HEK293 (cell line): ENCODE measurements at regions not wholly inside any gene's neighbourhood (a gene's known extent, or its start where the extent isn't known, plus 50 kb on each side); places are given as distances from the start of the nearest gene placed in this dataset.

Experiments used
- CTCF ChIA-PET: fragments of 350-600 bp; formaldehyde crosslinking; extraction: SDS; loops from one replicate; lab custom pipeline; 2021; ENCODE audit warnings: antibody characterized with exemption; lab: Yijun Ruan, JAX
- POLR2A ChIA-PET: fragments of 300-600 bp; formaldehyde crosslinking; extraction: SDS; loops from one replicate; lab custom pipeline; 2020; ENCODE audit warnings: antibody characterized with exemption, inconsistent platforms; lab: Yijun Ruan, JAX
- H3K27ac ChIP-seq: fragments of 200-500 bp; sonication (Bioruptor generic); 2 replicates; pipeline ENCODE4 v1.5.1; 2014; ENCODE audit warnings: low read depth, low read length, control low read depth, inconsistent platforms; ENCODE audit errors: extremely low read depth
- H3K36me3 ChIP-seq, 2 experiments: fragments of 200-500 bp in 1 of 2; sonication (Bioruptor generic) in 1 of 2; 1 replicate in 1 of 2; 2 replicates in 1 of 2; pipeline ENCODE4 v1.5.1; 2014 to 2017; ENCODE audit warnings: inconsistent platforms in 2 of 2, low read length in 2 of 2; ENCODE audit not compliant: control insufficient read depth in 2 of 2, insufficient read depth in 1 of 2
- H3K4me1 ChIP-seq: fragments of 200-500 bp; sonication (Bioruptor generic); 2 replicates; pipeline ENCODE4 v1.5.1; 2014; ENCODE audit warnings: mild to moderate bottlenecking, low read length, inconsistent platforms; ENCODE audit not compliant: control insufficient read depth, insufficient read depth
- H3K4me3 ChIP-seq: 2 replicates; pipeline ENCODE4 v1.5.1; 2011; ENCODE audit warnings: low read depth, mild to moderate bottlenecking, control low read depth, low read length, moderate library complexity
- H3K9me3 ChIP-seq: fragments of 200-500 bp; sonication (Bioruptor generic); 2 replicates; pipeline ENCODE4 v1.5.1; 2014; ENCODE audit warnings: low read depth, low read length, inconsistent platforms; ENCODE audit not compliant: control insufficient read depth, insufficient read depth
- CTCF ChIP-seq: fragments of 450-650 bp; formaldehyde crosslinking; IDR thresholded peaks from 2 replicates; pipeline ENCODE4 v1.5.1; 2016; ENCODE audit warnings: missing biosample characterization, missing genetic modification characterization
- PRDM6 ChIP-seq: fragments of 450-650 bp; formaldehyde crosslinking; IDR thresholded peaks from 2 replicates; pipeline ENCODE4 v1.5.1; 2017; ENCODE audit warnings: missing biosample characterization, missing genetic modification characterization
- SP2 ChIP-seq: fragments of 450-650 bp; formaldehyde crosslinking; IDR thresholded peaks from 2 replicates; pipeline ENCODE4 v1.5.1; 2016; ENCODE audit warnings: missing biosample characterization, missing genetic modification characterization
- SP7 ChIP-seq: fragments of 450-650 bp; formaldehyde crosslinking; IDR thresholded peaks from 2 replicates; pipeline ENCODE4 v1.5.1; 2016; ENCODE audit warnings: missing biosample characterization, missing genetic modification characterization
- ZBTB49 ChIP-seq: fragments of 450-650 bp; formaldehyde crosslinking; IDR thresholded peaks from 2 replicates; pipeline ENCODE4 v1.5.1; 2016; ENCODE audit warnings: missing biosample characterization, missing genetic modification characterization, low read depth
- ZNF121 ChIP-seq: fragments of 450-650 bp; formaldehyde crosslinking; IDR thresholded peaks from 2 replicates; pipeline ENCODE4 v1.5.1; 2016; ENCODE audit warnings: missing biosample characterization, missing genetic modification characterization
- ZNF184 ChIP-seq: fragments of 450-650 bp; IDR thresholded peaks from 2 replicates; pipeline ENCODE4 v1.5.1; 2018; ENCODE audit warnings: missing biosample characterization, mild to moderate bottlenecking, missing genetic modification characterization
- ZNF514 ChIP-seq: fragments of 450-650 bp; formaldehyde crosslinking; IDR thresholded peaks from 2 replicates; pipeline ENCODE4 v1.5.1; 2016; ENCODE audit warnings: missing biosample characterization, missing genetic modification characterization
- ZNF548 ChIP-seq: fragments of 450-650 bp; formaldehyde crosslinking; IDR thresholded peaks from 2 replicates; pipeline ENCODE4 v1.5.1; 2016; ENCODE audit warnings: missing biosample characterization, missing genetic modification characterization
- ZNF561 ChIP-seq: fragments of 450-650 bp; IDR thresholded peaks from 2 replicates; pipeline ENCODE4 v1.5.1; 2018; ENCODE audit warnings: missing biosample characterization, missing genetic modification characterization, borderline replicate concordance
- ZNF623 ChIP-seq: fragments of 450-650 bp; formaldehyde crosslinking; IDR thresholded peaks from 2 replicates; pipeline ENCODE4 v1.5.1; 2016; ENCODE audit warnings: missing biosample characterization, missing genetic modification characterization
- ZNF626 ChIP-seq: fragments of 450-650 bp; sonication (Bioruptor Pico); formaldehyde crosslinking; IDR thresholded peaks from 2 replicates; pipeline ENCODE4 v1.5.1; 2018; ENCODE audit warnings: missing biosample characterization, missing genetic modification characterization, inconsistent platforms
- ZNF629 ChIP-seq: fragments of 450-650 bp; formaldehyde crosslinking; IDR thresholded peaks from 2 replicates; pipeline ENCODE4 v1.5.1; 2017; ENCODE audit warnings: missing biosample characterization, missing genetic modification characterization
- ZNF677 ChIP-seq: fragments of 450-650 bp; IDR thresholded peaks from 2 replicates; pipeline ENCODE4 v1.5.0; 2018; ENCODE audit warnings: missing biosample characterization, mild to moderate bottlenecking, missing genetic modification characterization, moderate library complexity
- ZNF843 ChIP-seq: fragments of 450-650 bp; formaldehyde crosslinking; IDR thresholded peaks from 2 replicates; pipeline ENCODE4 v1.5.1; 2016; ENCODE audit warnings: missing biosample characterization, missing genetic modification characterization
- TF ChIP-seq, protein P1 (sequence below): fragments of 450-650 bp; formaldehyde crosslinking; IDR thresholded peaks from 2 replicates; pipeline ENCODE4 v1.5.1; 2016; ENCODE audit warnings: missing biosample characterization, missing genetic modification characterization
- TF ChIP-seq, protein P2 (sequence below): fragments of 450-650 bp; formaldehyde crosslinking; conservative IDR thresholded peaks from 2 replicates; pipeline ENCODE4 v1.5.1; 2016; ENCODE audit warnings: low read depth, missing biosample characterization, missing genetic modification characterization

GRCh38 chr2:100214265-100214971, 72.0 kb upstream of the AFF3 start:
- ChIA-PET CTCF (interaction anchor here (0.7 kb wide), 1 partner anchor 64 kb away, joined by 4 read pairs; no protein-coding TSS in a partner anchor), POLR2A (no interaction called here)
- Histone ChIP-seq H3K9me3 (no peaks in the 10 kb centered on the region), H3K27ac (no peak overlapping the region), H3K4me1 (no peaks in the 10 kb centered on the region), H3K4me3 (no peak overlapping the region), H3K36me3 (no peaks in the 10 kb centered on the region)
- TF ChIP-seq, protein P1, sequence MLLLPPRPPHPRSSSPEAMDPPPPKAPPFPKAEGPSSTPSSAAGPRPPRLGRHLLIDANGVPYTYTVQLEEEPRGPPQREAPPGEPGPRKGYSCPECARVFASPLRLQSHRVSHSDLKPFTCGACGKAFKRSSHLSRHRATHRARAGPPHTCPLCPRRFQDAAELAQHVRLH: no peak
- no peak for TF ChIP-seq ZNF843
- 0 out of 2 replicates have a peak, but pooled peaks have one; percentile 24 for TF ChIP-seq ZNF548
- no peak for TF ChIP-seq ZNF677 (tag by site-specific recombination)
- TF ChIP-seq, protein P2, sequence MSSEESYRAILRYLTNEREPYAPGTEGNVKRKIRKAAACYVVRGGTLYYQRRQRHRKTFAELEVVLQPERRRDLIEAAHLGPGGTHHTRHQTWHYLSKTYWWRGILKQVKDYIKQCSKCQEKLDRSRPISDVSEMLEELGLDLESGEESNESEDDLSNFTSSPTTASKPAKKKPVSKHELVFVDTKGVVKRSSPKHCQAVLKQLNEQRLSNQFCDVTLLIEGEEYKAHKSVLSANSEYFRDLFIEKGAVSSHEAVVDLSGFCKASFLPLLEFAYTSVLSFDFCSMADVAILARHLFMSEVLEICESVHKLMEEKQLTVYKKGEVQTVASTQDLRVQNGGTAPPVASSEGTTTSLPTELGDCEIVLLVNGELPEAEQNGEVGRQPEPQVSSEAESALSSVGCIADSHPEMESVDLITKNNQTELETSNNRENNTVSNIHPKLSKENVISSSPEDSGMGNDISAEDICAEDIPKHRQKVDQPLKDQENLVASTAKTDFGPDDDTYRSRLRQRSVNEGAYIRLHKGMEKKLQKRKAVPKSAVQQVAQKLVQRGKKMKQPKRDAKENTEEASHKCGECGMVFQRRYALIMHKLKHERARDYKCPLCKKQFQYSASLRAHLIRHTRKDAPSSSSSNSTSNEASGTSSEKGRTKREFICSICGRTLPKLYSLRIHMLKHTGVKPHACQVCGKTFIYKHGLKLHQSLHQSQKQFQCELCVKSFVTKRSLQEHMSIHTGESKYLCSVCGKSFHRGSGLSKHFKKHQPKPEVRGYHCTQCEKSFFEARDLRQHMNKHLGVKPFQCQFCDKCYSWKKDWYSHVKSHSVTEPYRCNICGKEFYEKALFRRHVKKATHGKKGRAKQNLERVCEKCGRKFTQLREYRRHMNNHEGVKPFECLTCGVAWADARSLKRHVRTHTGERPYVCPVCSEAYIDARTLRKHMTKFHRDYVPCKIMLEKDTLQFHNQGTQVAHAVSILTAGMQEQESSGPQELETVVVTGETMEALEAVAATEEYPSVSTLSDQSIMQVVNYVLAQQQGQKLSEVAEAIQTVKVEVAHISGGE (tag by site-specific recombination): no peak
- no peak for TF ChIP-seq ZNF184 (tag by site-specific recombination)
- no peak for TF ChIP-seq PRDM6 (tag by site-specific recombination)
- no peak for TF ChIP-seq ZNF514 (tag by site-specific recombination)
- no peak for TF ChIP-seq CTCF (tag by site-specific recombination)
- TF ChIP-seq SP7: 0 out of 2 replicates have a peak, but pooled peaks have one; percentile 30

GRCh38 chr2:100213595-100213994, 71.2 kb upstream of the AFF3 start:
- no peak for TF ChIP-seq ZNF626 (tag by site-specific recombination)
- TF ChIP-seq ZBTB49: no peak
- TF ChIP-seq ZNF629 (tag by site-specific recombination): no peak
- TF ChIP-seq SP2: no peak
- no peak for TF ChIP-seq ZNF623 (tag by site-specific recombination)
- no peak for TF ChIP-seq ZNF561 (tag by site-specific recombination)
- TF ChIP-seq ZNF121 (tag by site-specific recombination): no peak
- no peaks in the 10 kb centered on the region for H3K9me3 ChIP-seq
- no peaks in the 10 kb centered on the region for H3K36me3 ChIP-seq
- ChIA-PET POLR2A (no interaction called here), CTCF (no interaction called here)
- no peak overlapping the region for H3K4me3 ChIP-seq
- no peaks in the 10 kb centered on the region for H3K4me1 ChIP-seq
- no peak overlapping the region for H3K27ac ChIP-seq
